SK-N-SH (cell line): ENCODE measurements at regions not wholly inside any gene's neighbourhood (a gene's known extent, or its start where the extent isn't known, plus 50 kb on each side); places are given as distances from the start of the nearest gene placed in this dataset.

Experiments
- CHD2 ChIP-seq: fragments of 150-350 bp; IDR thresholded peaks from 2 replicates; pipeline ENCODE4 v1.6.1; 2018; ENCODE audit warnings: low read length; ENCODE audit not compliant: partially characterized antibody
- GATA2 ChIP-seq: sonication (generic); formaldehyde crosslinking; IDR thresholded peaks from 2 replicates; pipeline ENCODE4 v1.5.0; 2020; ENCODE audit warnings: mild to moderate bottlenecking, missing genetic modification reagents
- PBX3 ChIP-seq: IDR thresholded peaks from 2 replicates; pipeline ENCODE4; 2012
- POLR2AphosphoS5 ChIP-seq: IDR thresholded peaks from 2 replicates; pipeline ENCODE4 v1.6.1; 2012; ENCODE audit warnings: low read depth, low read length
- TEAD4 ChIP-seq: IDR thresholded peaks from 2 replicates; pipeline ENCODE4 v1.4.0; 2012; ENCODE audit warnings: mild to moderate bottlenecking, borderline replicate concordance; ENCODE audit not compliant: insufficient read depth
- YY1 ChIP-seq: IDR thresholded peaks from 2 replicates; pipeline ENCODE4 v1.4.0; 2012; ENCODE audit warnings: low read depth, mild to moderate bottlenecking
- TF ChIP-seq, protein P1 (sequence below): fragments of 200-600 bp; sonication (generic); IDR thresholded peaks from 2 replicates; pipeline ENCODE4 v1.6.1; 2017; ENCODE audit warnings: antibody characterized with exemption, mild to moderate bottlenecking, moderate library complexity

GRCh38 chr5:16313761-16314160, 134.2 kb upstream of the MARCHF11 start:
- TF ChIP-seq YY1 (no peak), CHD2 (no peak), POLR2AphosphoS5 (no peak), GATA2 (CRISPR knock-in tag) (no peak), PBX3 (no peak), TEAD4 (no peak)
- TF ChIP-seq, protein P1, sequence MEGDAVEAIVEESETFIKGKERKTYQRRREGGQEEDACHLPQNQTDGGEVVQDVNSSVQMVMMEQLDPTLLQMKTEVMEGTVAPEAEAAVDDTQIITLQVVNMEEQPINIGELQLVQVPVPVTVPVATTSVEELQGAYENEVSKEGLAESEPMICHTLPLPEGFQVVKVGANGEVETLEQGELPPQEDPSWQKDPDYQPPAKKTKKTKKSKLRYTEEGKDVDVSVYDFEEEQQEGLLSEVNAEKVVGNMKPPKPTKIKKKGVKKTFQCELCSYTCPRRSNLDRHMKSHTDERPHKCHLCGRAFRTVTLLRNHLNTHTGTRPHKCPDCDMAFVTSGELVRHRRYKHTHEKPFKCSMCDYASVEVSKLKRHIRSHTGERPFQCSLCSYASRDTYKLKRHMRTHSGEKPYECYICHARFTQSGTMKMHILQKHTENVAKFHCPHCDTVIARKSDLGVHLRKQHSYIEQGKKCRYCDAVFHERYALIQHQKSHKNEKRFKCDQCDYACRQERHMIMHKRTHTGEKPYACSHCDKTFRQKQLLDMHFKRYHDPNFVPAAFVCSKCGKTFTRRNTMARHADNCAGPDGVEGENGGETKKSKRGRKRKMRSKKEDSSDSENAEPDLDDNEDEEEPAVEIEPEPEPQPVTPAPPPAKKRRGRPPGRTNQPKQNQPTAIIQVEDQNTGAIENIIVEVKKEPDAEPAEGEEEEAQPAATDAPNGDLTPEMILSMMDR: no peak
